ENCODE measurements at regions not wholly inside any gene's neighbourhood (a gene's known extent, or its start where the extent isn't known, plus 50 kb on each side); places are given as distances from the start of the nearest gene placed in this dataset.

DNA sequence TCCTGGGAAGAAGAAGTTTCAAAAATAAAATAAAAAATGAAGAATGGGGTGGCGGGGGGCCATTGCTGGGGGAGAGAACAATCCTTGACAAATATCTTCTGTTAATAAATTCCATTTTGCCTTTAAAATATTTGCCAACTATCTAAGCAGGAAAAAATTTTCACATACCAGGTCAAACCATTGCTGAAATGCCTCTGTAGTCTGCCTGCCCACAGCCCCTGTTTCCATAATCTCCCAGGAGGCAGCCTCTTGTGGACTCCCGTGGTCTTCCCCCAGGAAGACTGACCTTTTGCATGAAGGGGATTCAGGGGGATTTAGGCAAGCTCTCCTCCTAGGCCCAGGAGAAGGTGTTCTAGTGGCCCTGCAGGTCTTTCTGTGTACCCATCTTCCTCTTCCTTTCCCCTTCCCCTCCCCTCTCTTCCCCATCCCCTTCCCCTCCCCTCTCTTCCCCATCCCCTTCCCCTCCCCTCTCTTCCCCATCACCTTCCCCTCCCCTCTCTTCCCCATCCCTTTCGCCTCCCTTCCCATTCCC lies 61.0 kb downstream of the RPL37A start:
- TF ChIP-seq, protein P1, sequence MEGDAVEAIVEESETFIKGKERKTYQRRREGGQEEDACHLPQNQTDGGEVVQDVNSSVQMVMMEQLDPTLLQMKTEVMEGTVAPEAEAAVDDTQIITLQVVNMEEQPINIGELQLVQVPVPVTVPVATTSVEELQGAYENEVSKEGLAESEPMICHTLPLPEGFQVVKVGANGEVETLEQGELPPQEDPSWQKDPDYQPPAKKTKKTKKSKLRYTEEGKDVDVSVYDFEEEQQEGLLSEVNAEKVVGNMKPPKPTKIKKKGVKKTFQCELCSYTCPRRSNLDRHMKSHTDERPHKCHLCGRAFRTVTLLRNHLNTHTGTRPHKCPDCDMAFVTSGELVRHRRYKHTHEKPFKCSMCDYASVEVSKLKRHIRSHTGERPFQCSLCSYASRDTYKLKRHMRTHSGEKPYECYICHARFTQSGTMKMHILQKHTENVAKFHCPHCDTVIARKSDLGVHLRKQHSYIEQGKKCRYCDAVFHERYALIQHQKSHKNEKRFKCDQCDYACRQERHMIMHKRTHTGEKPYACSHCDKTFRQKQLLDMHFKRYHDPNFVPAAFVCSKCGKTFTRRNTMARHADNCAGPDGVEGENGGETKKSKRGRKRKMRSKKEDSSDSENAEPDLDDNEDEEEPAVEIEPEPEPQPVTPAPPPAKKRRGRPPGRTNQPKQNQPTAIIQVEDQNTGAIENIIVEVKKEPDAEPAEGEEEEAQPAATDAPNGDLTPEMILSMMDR (IDR thresholded peaks at IDR 0.05) = no peak
- TF ChIP-seq POLR2A (IDR thresholded peaks at IDR 0.05) = no peak

Measured in vagina (tissue), 2 donors.